ENCODE measurements at regions not wholly inside any gene's neighbourhood (a gene's known extent, or its start where the extent isn't known, plus 50 kb on each side); places are given as distances from the start of the nearest gene placed in this dataset.
"Not testable (repeated sequence)": the region's sequence is repeated elsewhere in the genome, so short reads cannot be mapped to it uniquely, and the experiment has no call there.

GRCh38 chr7:65795392-65795716 lies 77.5 kb upstream of the VKORC1L1 start:
- TF ChIP-seq EP300, CTCF, POLR2A, POLR2AphosphoS5 (IDR thresholded peaks at IDR 0.05): not testable (repeated sequence)
